HG03342 (cell line): ENCODE measurements at regions not wholly inside any gene's neighbourhood (a gene's known extent, or its start where the extent isn't known, plus 50 kb on each side); places are given as distances from the start of the nearest gene placed in this dataset.
A peak's percentile ranks its signal among the peaks of the same experiment; 100 is the strongest.
"Not testable (repeated sequence)": the region's sequence is repeated elsewhere in the genome, so short reads cannot be mapped to it uniquely, and the experiment has no call there.

Experiments used
- ATAC-seq: cut with Tn5 transposase; IDR thresholded peaks from one replicate; pipeline ENCODE4 v1.9.1; 2021; ENCODE audit warnings: mild to moderate bottlenecking, moderate library complexity; ENCODE audit not compliant: unreplicated experiment

DNA sequence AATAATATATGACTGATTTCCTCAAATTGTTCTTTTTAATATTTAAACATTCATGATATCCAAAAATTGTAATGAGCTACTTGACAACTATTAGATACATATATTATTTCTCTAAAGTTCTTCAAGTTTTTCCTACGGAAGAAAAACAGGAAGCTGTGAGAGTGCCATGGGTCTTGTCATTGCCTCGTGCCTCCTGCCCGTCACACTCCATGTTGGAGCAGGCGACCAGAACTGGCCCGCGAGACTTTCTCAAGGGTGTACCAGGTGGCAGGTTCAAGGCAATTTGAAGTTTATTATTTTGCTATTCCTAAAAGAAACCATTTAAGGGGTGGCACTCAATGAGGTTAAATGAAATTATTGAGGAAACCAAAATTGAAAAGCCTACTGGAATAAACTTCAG, 337.2 kb downstream of the HACE1 start:
- ATAC-seq = no peak

DNA sequence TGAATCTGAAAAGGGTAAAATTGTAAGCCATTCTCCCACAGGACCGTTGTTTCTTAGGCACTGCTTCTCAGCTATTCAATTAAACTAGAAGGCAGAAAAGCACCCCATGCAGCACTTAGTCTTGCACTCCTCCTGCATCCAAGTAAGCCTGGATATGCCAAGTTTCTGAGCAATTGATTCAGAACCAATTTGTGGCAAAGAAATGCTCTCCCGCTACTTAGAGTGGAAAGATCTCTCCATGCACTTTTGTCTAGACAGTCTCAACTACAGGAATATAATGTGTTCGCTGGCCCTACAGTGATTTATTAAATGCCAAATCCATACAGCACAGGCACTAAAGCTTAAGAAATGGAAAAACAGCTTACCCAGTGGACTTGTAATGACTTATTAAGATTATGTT, 338.5 kb downstream of the HACE1 start:
- ATAC-seq = no peak

GRCh38 chr6:104519566-104519965, 340.2 kb downstream of the HACE1 start:
- ATAC-seq = no peak

DNA sequence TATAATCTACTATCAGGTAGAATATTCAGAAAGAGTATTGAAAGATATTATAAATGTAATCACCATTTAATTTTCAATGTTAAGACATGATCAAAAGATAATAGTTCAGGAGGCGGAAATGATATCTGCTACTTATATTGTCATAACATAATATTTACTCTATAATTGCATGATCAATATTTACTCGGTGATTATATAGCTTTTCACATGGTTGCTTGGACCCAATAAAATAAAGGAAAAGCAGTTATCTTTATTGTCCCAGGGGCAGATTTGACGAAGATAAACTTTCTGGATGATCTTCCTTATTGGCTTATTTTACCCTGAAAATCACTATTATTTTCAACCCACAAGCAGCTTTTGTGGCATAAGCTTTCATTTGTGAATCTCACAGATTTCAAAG, 350.4 kb downstream of the HACE1 start:
- ATAC-seq = no peak

- ATAC-seq = no peak
Observed at GRCh38 chr6:104506429-104506828, 353.3 kb downstream of the HACE1 start.

- no peak for ATAC-seq
Observed at GRCh38 chr6:104505838-104506237, 353.9 kb downstream of the HACE1 start.

- no peak for ATAC-seq
Observed at GRCh38 chr6:104500265-104500664, 359.5 kb downstream of the HACE1 start.

DNA sequence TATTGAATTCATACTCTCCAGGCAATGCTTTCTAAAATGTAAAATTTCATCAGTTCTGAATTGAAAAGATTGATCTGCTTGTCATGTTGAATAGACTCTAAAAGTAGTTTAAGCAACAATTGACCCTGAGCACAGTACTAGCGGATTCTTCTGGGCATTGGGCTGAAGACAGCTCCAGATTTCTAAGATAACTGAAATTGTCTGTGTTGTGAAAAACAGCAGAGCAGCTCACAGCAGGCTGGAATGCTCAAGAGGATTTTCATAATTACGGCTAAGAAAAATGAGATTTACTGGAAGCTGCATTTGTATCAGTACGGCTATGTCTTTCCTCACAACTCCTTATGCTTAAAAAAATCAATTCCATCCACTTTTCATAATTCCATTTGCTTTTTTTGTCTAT, 373.7 kb downstream of the HACE1 start:
- no peak for ATAC-seq

GRCh38 chr6:104484626-104485025, 375.1 kb downstream of the HACE1 start:
- no peak for ATAC-seq

DNA sequence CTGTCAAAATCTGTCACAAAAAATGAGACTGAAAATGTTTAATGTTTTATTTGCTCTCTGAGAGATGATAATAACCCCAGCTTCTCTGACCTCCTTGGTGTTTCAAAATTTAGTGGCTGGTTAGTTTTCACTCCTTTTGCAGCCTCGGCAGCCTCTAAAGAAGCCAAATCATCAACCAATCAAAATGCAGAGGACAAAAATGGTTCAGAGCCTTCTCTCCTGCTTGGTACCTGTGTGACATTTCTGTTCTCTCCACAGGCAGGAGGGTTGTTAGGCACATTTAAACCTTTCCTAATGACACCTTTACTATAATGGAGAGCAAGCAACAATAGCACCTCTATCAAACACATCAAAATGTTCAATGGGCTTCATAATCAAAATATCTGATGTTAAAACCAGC, 375.5 kb downstream of the HACE1 start:
- ATAC-seq = no peak

- ATAC-seq = no peak
Observed at GRCh38 chr6:104483225-104483834, 376.4 kb downstream of the HACE1 start.

GRCh38 chr6:104477569-104477968, 382.1 kb downstream of the HACE1 start:
- no peak for ATAC-seq

DNA sequence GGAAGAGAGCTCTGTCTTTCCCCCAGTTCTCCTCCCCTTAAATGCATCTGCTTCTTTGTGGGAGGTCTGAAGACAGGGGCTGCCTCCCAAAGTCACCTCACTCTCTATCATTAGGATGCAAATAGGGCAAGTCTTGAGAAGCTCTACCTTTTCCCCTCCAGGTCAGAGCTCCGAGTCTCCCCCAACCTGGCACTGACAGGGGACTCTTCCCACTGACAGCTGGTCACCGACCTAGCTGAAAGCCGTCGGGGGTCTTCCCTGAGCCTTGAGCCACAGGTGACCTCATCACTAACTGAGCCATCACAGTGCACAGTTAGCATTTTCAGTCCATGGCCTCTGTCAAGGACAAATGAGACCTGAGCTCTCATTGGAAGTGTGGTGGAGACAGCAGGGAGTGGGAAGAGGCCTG, 386.7 kb downstream of the HACE1 start:
- ATAC-seq = no peak

DNA sequence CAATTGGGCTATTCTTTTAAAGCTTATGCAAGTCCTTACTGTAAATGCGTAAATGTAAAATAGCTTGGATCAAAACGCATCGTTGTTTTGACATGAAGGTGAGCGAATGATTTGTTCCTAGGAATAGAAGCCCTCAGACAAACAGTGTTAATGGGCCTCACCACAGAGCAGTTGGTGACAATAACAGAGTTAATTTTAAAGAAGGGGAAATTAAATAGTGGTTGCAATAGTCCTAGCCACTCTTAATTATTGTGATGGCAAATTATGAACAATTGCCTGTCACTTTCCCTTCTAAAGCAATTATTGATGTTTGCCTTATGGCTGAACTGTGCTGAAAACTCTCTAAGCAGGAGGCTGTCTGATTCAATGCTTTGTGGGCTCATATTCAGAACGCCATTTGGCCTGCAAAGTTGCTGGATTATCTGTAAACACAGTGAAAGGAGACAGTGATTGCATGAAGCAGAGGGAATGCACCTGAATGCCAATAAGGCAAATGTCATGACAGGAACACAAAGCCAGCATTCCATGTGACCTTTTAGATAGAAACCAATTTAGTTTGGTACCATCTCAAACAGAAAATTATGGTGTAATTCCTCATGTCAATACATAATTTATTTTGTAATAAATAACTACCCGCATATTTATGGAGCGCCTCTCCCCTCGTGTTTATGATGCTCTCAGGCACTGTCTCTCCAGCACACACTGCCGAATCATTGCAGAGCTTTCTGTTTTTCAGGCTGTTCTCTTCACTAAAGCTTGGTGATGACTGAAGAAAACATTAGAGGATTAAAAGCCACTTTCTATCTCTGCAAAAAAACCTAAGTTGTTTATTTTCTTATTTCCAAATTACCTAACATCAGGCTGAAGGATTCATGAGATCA, 387.5 kb downstream of the HACE1 start:
- ATAC-seq = no peak

- no peak for ATAC-seq
Observed at GRCh38 chr6:104466306-104466705, 393.4 kb downstream of the HACE1 start.

GRCh38 chr6:104462811-104463599, 396.7 kb downstream of the HACE1 start:
- no peak for ATAC-seq

- peak; percentile 44 for ATAC-seq
Observed at GRCh38 chr6:104460738-104461483, 398.8 kb downstream of the HACE1 start.

DNA sequence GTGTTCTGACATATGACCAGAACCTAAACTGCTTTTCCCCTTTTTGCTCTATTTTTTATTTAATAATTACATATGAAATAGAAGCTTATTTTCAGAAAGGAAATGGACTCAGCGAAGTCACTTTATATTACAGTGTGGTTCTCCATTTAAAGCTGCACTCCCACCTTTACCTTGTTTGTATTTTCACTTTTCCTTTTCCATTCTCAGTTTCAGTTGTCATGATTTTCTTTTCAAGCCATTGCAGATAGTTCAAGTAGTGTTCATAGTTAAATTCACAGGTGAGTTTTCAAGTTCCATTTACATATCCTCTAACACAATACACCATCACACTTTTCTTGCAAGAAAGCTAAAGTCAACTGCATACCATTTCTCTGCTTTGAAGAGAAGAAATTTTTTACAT, 400.2 kb downstream of the HACE1 start:
- ATAC-seq = peak; percentile 60

GRCh38 chr6:104449918-104450317, 409.8 kb downstream of the HACE1 start:
- no peak for ATAC-seq

GRCh38 chr6:104446101-104447080, 413.3 kb downstream of the HACE1 start:
- not testable (repeated sequence) for ATAC-seq
